ENCODE measurements at regions not wholly inside any gene's neighbourhood (a gene's known extent, or its start where the extent isn't known, plus 50 kb on each side); places are given as distances from the start of the nearest gene placed in this dataset.

- no peak for DNase-seq
These were observed 79.7 kb downstream of the VMA21 start for GRCh38 chrX:151476604-151477303.

- DNase-seq, result no peak
These were observed 81.1 kb downstream of the VMA21 start for GRCh38 chrX:151478058-151478457.

- peak; percentile 44 for DNase-seq
These were observed 74.8 kb upstream of the PASD1 start for GRCh38 chrX:151488677-151489076.

GRCh38 chrX:151505796-151506195 is 57.7 kb upstream of the PASD1 start:
- peak; percentile 68 for DNase-seq

- DNase-seq, result no peak
These were observed 53.3 kb upstream of the PASD1 start for GRCh38 chrX:151510203-151510602.

GRCh38 chrX:151513472-151513871 is 50.0 kb upstream of the PASD1 start:
- DNase-seq, result no peak

Data from hematopoietic multipotent progenitor cell treated with erythropoietin and hydrocortisone succinate and interleukin-3 and kit ligand, for 8 days (in vitro differentiated cells).